Esophagus muscularis mucosa (tissue), 4 donors: ENCODE measurements at regions not wholly inside any gene's neighbourhood (a gene's known extent, or its start where the extent isn't known, plus 50 kb on each side); places are given as distances from the start of the nearest gene placed in this dataset.

Experiments used
- DNase-seq: peaks from one replicate; pipeline ENCODE4 v3.0.0-alpha.2; 2017; ENCODE audit errors: extremely low spot score
- H3K27ac ChIP-seq, 4 donors: fragments of 200-600 bp; sonication (generic); replicated peaks in 1 of 4; 1 replicate in 3 of 4; 2 replicates in 1 of 4; pipeline ENCODE4 v1.5.1; 2016 to 2019; ENCODE audit warnings: mild to moderate bottlenecking in 1 of 4
- H3K27me3 ChIP-seq, 4 donors: fragments of 200-600 bp; sonication (generic); one replicate each; pipeline versions ENCODE4 v1.5.1 to v1.6.0; 2016 to 2019
- H3K36me3 ChIP-seq, 4 donors: fragments of 200-600 bp; sonication (generic); one replicate each; pipeline ENCODE4 v1.5.1; 2016 to 2019
- H3K4me1 ChIP-seq, 4 donors: fragments of 200-600 bp; sonication (generic); one replicate each; pipeline ENCODE4 v1.5.1; 2016 to 2019
- H3K4me3 ChIP-seq, 4 donors: fragments of 200-600 bp; sonication (generic); 1 replicate in 2 of 4; 2 replicates in 2 of 4; pipeline ENCODE4 v1.5.1; 2016 to 2019; ENCODE audit warnings: mild to moderate bottlenecking in 4 of 4, moderate library complexity in 1 of 4
- H3K9me3 ChIP-seq, 4 donors: fragments of 200-600 bp; sonication (generic); 1 replicate in 3 of 4; 2 replicates in 1 of 4; pipeline ENCODE4 v1.5.1; 2016 to 2019
- CTCF ChIP-seq, 3 experiments: fragments of 200-600 bp in 2 of 3; fragments of 450-650 bp in 1 of 3; sonication (generic) in 2 of 3; IDR thresholded peaks; one replicate each; pipeline ENCODE4 v1.5.1; 2017 to 2019; ENCODE audit warnings: antibody characterized with exemption in 3 of 3, mild to moderate bottlenecking in 2 of 3, moderate library complexity in 1 of 3
- EP300 ChIP-seq: sonication (generic); formaldehyde crosslinking; IDR thresholded peaks from one replicate; pipeline ENCODE4 v1.6.1; 2017; ENCODE audit warnings: antibody characterized with exemption
- POLR2A ChIP-seq: fragments of 450-650 bp; IDR thresholded peaks from one replicate; pipeline ENCODE4 v1.6.1; 2017; ENCODE audit warnings: antibody characterized with exemption, moderate library complexity, mild to moderate bottlenecking, low read depth
- POLR2AphosphoS5 ChIP-seq, 2 donors: sonication (generic); formaldehyde crosslinking; IDR thresholded peaks; one replicate each; pipeline ENCODE4 v1.6.1; 2017; ENCODE audit warnings: antibody characterized with exemption in 2 of 2
- WGBS: methylation state at CpG from one replicate; pipeline ENCODE4 v1.1.5; 2018; 5-methylcytosine and 5-hydroxymethylcytosine counted together
- intact Hi-C: fragments of 100-400 bp; cut with DNase I; formaldehyde crosslinking; loops from one replicate; pipeline ENCODE4 v1.15.1; 2023

DNA sequence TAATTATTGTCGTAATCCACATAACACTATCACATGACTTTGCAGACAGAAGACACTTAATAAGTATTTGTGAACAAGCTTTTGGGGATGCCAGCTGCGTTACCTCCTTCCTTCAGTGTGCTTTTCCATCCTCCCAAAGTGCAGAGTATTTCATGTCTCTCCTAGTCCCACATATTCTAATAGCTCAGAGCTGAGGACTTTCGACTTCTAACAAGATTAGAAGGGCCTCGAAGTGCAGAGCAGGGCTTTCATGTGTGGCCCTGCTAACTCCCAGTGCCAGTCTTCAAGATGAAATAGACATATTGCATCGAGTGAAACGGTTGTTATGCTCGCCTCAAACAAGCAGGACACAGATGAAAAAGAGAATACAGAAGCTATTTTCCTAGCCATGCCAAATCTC, 125.7 kb upstream of the RNF32 start:
- Histone ChIP-seq H3K27ac (no peak overlapping the region), H3K9me3 (peaks cover 0 to 31% (median 11%) of the 10 kb centered on the region in 4 donors), H3K4me1 (no peaks in the 10 kb centered on the region), H3K27me3 (no peaks in the 10 kb centered on the region), H3K4me3 (no peak overlapping the region), H3K36me3 (no peaks in the 10 kb centered on the region)
- intact Hi-C loops: no loop called here
- 87% methylated on average over 7 of the region's 7 CpGs for WGBS
- peak; percentile 86 for DNase-seq
- TF ChIP-seq EP300 (no peak), POLR2AphosphoS5 (IDR thresholded peaks at IDR 0.05) (no peak), CTCF (IDR thresholded peaks at IDR 0.05) (no peak), POLR2A (no peak)

- no peak overlapping the region for H3K4me3 ChIP-seq
- H3K36me3 ChIP-seq: no peaks in the 10 kb centered on the region
- intact Hi-C loops: no loop called here
- TF ChIP-seq POLR2AphosphoS5 (IDR thresholded peaks at IDR 0.05) (no peak), CTCF (IDR thresholded peaks at IDR 0.05) (no peak), POLR2A (no peak), EP300 (no peak)
- no peak overlapping the region for H3K27ac ChIP-seq
- H3K9me3 ChIP-seq: peaks cover 0 to 36% (median 18%) of the 10 kb centered on the region in 4 donors
- WGBS: 92% methylated on average over 2 of the region's 2 CpGs
- no peaks in the 10 kb centered on the region for H3K27me3 ChIP-seq
- DNase-seq: peak; percentile 8
- H3K4me1 ChIP-seq: no peaks in the 10 kb centered on the region
Measured at GRCh38 chr7:156511426-156511825, 129.1 kb upstream of the RNF32 start.

DNA sequence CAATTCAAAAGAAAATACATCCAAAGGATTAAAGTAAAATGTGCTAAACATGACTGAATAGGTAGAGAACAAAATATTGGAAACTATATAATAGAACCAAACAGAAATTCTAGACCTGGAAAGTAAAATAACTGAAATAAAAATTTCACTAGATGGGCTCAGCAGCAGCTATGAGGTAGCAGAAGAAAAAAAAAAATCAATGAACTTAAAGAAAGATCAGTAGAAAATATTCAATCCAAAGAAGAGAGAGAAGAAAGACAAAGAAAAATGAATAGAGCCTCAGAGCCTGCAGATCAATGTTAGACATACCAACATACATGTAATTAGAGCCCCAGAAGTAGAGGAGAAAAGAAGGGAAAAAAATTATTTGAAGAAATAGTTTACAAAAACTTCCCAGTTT, 129.6 kb upstream of the RNF32 start:
- intact Hi-C loops: no loop called here
- Histone ChIP-seq H3K4me1 (no peaks in the 10 kb centered on the region), H3K27ac (no peak overlapping the region), H3K27me3 (no peaks in the 10 kb centered on the region), H3K36me3 (no peaks in the 10 kb centered on the region), H3K4me3 (no peak overlapping the region), H3K9me3 (peaks cover 0 to 36% (median 18%) of the 10 kb centered on the region in 4 donors)
- no peak for TF ChIP-seq CTCF (IDR thresholded peaks at IDR 0.05)
- TF ChIP-seq EP300: no peak
- no peak for TF ChIP-seq POLR2AphosphoS5 (IDR thresholded peaks at IDR 0.05)
- TF ChIP-seq POLR2A: no peak
- no peak for DNase-seq

GRCh38 chr7:156509216-156509615, 131.4 kb upstream of the RNF32 start:
- peaks cover 0 to 36% (median 18%) of the 10 kb centered on the region in 4 donors for H3K9me3 ChIP-seq
- no peaks in the 10 kb centered on the region for H3K4me1 ChIP-seq
- H3K27ac ChIP-seq: no peak overlapping the region
- WGBS: 89% methylated on average over 3 of the region's 3 CpGs
- H3K36me3 ChIP-seq: no peaks in the 10 kb centered on the region
- no peaks in the 10 kb centered on the region for H3K27me3 ChIP-seq
- TF ChIP-seq CTCF (IDR thresholded peaks at IDR 0.05): no peak
- TF ChIP-seq EP300: no peak
- no peak for TF ChIP-seq POLR2AphosphoS5 (IDR thresholded peaks at IDR 0.05)
- no peak for TF ChIP-seq POLR2A
- no peak overlapping the region for H3K4me3 ChIP-seq
- intact Hi-C loops: no loop called here
- peak; percentile 62 for DNase-seq

GRCh38 chr7:156505876-156506275, 134.7 kb upstream of the RNF32 start:
- intact Hi-C loops: no loop called here
- H3K36me3 ChIP-seq: no peaks in the 10 kb centered on the region
- no peaks in the 10 kb centered on the region for H3K4me1 ChIP-seq
- H3K4me3 ChIP-seq: no peak overlapping the region
- DNase-seq: peak; percentile 80
- H3K27me3 ChIP-seq: no peaks in the 10 kb centered on the region
- H3K9me3 ChIP-seq: peaks cover 0 to 19% (median 11%) of the 10 kb centered on the region in 4 donors
- TF ChIP-seq POLR2A (no peak), POLR2AphosphoS5 (IDR thresholded peaks at IDR 0.05) (no peak), EP300 (no peak), CTCF (IDR thresholded peaks at IDR 0.05) (no peak)
- H3K27ac ChIP-seq: no peak overlapping the region
- WGBS: 79% methylated on average over 10 of the region's 10 CpGs
